ENCODE measurements at regions not wholly inside any gene's neighbourhood (a gene's known extent, or its start where the extent isn't known, plus 50 kb on each side); places are given as distances from the start of the nearest gene placed in this dataset.
A peak's percentile ranks its signal among the peaks of the same experiment; 100 is the strongest.
"Not testable (repeated sequence)": the region's sequence is repeated elsewhere in the genome, so short reads cannot be mapped to it uniquely, and the experiment has no call there.

DNA sequence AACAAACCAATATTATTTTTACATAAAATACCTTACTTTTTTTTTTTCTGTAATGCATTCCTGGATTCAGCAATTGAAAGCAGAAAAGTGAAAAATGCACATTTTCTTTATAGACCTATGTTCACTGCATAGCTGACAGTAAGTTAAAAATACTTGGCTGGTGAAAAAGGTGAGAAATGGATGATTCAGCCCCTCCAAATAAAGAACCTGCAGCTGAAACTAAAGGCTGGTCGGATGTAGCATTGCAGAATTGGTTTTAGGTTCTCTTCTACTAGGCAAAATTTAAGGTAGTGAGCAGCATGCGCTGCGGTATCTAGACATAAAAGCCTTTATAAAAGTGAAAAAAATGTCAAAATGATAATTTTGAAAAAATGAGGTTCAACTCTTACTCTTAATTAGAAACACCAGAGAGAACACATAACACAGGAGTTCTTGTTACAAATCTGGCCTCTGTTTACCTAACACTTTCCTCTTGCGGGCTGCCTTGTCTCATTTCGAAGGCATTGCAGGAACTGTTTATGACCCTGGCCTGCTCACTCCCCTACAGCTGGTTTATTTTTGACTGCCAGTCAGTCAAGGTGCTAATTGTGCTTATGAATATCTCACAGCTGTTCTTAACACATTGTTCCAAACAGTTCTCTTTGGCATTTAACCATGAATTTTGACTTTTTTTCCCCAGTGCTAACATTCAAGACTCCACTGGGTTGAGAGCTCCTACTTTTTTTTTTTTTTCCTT, 455.4 kb upstream of the TBL1XR1 start:
- no peak overlapping the region for H3K4me3 ChIP-seq (ENCODE audit: low read depth, low read length)
- TF ChIP-seq, protein P1, sequence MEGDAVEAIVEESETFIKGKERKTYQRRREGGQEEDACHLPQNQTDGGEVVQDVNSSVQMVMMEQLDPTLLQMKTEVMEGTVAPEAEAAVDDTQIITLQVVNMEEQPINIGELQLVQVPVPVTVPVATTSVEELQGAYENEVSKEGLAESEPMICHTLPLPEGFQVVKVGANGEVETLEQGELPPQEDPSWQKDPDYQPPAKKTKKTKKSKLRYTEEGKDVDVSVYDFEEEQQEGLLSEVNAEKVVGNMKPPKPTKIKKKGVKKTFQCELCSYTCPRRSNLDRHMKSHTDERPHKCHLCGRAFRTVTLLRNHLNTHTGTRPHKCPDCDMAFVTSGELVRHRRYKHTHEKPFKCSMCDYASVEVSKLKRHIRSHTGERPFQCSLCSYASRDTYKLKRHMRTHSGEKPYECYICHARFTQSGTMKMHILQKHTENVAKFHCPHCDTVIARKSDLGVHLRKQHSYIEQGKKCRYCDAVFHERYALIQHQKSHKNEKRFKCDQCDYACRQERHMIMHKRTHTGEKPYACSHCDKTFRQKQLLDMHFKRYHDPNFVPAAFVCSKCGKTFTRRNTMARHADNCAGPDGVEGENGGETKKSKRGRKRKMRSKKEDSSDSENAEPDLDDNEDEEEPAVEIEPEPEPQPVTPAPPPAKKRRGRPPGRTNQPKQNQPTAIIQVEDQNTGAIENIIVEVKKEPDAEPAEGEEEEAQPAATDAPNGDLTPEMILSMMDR (conservative IDR thresholded peaks at IDR 0.05; ENCODE audit: low read depth, low read length) = no peak
- DNase-seq (ENCODE audit: low read depth) = no peak

- no peak overlapping the region for H3K4me3 ChIP-seq (ENCODE audit: low read depth, low read length)
- no peak for DNase-seq (ENCODE audit: low read depth)
- TF ChIP-seq, protein P1 (conservative IDR thresholded peaks at IDR 0.05; ENCODE audit: low read depth, low read length) = no peak
Measured at GRCh38 chr3:177657243-177657642, 460.0 kb upstream of the TBL1XR1 start.

- TF ChIP-seq, protein P1 (conservative IDR thresholded peaks at IDR 0.05; ENCODE audit: low read depth, low read length) = no peak
- no peak for DNase-seq (ENCODE audit: low read depth)
- no peak overlapping the region for H3K4me3 ChIP-seq (ENCODE audit: low read depth, low read length)
Measured at GRCh38 chr3:177658354-177658753, 461.1 kb upstream of the TBL1XR1 start.

- H3K4me3 ChIP-seq (ENCODE audit: low read depth, low read length); DNase-seq (ENCODE audit: low read depth): not testable (repeated sequence)
Measured at GRCh38 chr3:177664380-177665103, 467.3 kb upstream of the TBL1XR1 start.

DNA sequence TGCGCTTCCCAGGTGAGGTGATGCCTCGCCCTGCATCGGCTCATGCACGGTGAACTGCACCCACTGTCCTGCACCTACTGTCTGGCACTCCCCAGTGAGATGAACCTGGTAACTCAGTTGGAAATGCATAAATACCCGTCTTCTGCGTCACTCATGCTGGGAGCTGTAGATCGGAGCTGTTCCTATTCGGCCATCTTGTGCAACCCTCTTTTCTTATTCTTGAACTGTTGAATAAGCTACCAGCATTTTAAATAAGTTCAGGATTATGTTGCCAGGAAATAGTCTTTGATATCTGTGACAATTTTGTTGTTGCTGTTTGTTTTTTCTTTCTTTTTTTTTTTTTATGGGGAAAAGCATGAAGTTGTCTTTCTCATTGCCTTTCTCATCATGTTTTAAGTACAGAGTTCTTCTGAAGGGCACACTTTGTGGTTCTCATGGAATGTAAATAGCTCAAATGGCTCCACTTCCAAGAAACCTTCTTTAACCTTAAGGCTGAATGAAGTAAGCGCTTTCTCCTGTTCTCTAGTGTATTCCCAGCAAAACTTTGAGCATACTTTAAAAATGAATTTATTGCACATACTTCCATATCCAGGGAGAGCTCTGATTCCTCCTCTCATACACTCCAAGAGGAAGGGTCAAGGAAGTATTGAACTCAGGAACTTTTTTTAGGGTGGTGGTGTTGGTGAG, 468.0 kb upstream of the TBL1XR1 start:
- peak; percentile 96 for DNase-seq (ENCODE audit: low read depth)
- TF ChIP-seq, protein P1 (conservative IDR thresholded peaks at IDR 0.05; ENCODE audit: low read depth, low read length) = no peak
- H3K4me3 ChIP-seq (ENCODE audit: low read depth, low read length) = no peak overlapping the region

DNA sequence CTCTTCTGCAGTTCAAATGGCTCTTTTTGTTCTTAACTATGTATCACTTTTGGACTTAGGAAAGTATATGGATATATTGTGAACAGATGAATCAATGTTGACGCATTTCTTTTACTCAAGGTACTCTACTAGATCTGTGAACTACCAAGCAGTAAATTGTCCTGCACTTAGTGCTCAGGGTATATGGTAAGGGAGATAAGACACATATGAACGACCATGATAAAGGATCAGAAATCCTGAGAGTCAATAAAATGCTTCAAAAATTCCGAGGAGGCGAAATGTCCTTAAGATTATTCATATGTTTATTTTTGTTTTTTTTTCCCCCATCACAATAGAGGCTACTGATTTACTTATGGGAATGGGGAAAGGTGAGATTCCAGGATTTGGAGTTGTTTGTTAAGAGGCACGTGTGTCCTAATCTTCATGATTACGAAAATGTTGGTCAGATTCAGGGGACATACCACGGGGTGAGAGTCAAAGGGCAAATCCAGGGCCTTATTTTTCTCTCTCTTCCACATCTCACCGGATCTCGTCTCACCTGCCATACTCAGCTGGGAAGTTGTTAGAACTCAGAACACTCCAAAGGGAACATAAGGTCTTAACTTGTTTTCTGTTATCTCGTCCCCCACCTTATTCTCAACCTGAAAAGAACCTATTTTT, 475.1 kb upstream of the TBL1XR1 start:
- DNase-seq (ENCODE audit: low read depth) = no peak
- H3K4me3 ChIP-seq (ENCODE audit: low read depth, low read length) = no peak overlapping the region
- TF ChIP-seq, protein P1 (conservative IDR thresholded peaks at IDR 0.05; ENCODE audit: low read depth, low read length) = no peak

All from choroid plexus epithelial cell (primary cell).